Neuron (in vitro differentiated cells): ENCODE measurements at regions not wholly inside any gene's neighbourhood (a gene's known extent, or its start where the extent isn't known, plus 50 kb on each side); places are given as distances from the start of the nearest gene placed in this dataset.

Experiments
- H2AFZ ChIP-seq: one replicate; pipeline ENCODE4 v1.6.1; 2013; ENCODE audit warnings: low read depth, mild to moderate bottlenecking, inconsistent platforms, low read length, moderate library complexity
- H3K27me3 ChIP-seq: one replicate; pipeline ENCODE4 v1.6.1; 2013; ENCODE audit warnings: low read length; ENCODE audit not compliant: insufficient read depth
- H3K36me3 ChIP-seq: one replicate; pipeline ENCODE4 v1.6.1; 2013; ENCODE audit warnings: low read length; ENCODE audit not compliant: insufficient read depth
- H3K4me1 ChIP-seq: one replicate; pipeline ENCODE4 v1.6.1; 2013; ENCODE audit warnings: low read length; ENCODE audit not compliant: insufficient read depth
- H3K4me3 ChIP-seq: 2 replicates; pipeline ENCODE4 v1.5.1; 2013; ENCODE audit warnings: mild to moderate bottlenecking, low read length, moderate library complexity
- H3K9me3 ChIP-seq: one replicate; pipeline ENCODE4 v1.6.1; 2013; ENCODE audit warnings: low read length

DNA sequence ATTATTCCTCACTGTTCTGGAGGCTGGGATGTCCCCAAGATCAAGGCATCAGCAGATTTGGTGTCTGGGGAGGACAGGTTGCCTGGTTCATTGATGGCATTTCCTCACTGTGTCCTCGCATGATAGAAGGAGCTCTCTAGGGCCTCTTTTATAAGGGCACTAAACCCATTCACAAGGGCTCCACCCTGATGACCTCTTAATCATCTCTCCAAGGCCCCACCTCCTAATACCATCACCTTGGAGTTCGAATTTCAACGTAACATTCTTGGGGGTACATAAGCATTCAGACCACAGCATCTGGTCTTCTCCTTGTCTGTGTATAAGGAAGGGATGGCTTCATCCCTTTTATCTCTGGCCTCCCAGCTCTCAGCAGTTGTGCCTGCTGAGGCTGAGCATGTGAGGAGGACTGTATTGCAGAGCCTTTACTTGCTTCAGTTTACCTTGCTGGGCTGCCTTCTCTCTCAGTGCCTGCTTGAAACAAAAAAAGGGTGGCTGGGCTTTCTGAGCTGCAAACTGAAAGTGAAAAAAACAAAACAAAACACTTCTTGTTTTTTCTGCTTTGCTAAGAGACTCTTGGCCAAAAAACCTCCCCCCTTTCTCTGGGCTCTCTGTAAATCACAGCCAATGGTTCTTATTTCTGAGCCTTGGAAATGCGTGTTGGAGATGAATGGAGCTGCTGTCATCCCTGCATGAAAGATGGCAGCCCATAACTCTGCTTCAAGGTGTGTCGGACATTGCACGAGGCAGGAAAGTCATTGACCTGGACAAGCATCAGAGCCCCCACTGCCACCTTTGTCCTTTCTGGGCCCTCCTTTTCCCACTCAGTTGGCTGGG is 75.8 kb downstream of the RHOU start:
- Histone ChIP-seq H3K4me1 (peaks cover 12% of the 10 kb centered on the region), H3K9me3 (no peaks in the 10 kb centered on the region), H2AFZ (no peak overlapping the region), H3K4me3 (no peak overlapping the region), H3K36me3 (no peaks in the 10 kb centered on the region), H3K27me3 (no peaks in the 10 kb centered on the region)

DNA sequence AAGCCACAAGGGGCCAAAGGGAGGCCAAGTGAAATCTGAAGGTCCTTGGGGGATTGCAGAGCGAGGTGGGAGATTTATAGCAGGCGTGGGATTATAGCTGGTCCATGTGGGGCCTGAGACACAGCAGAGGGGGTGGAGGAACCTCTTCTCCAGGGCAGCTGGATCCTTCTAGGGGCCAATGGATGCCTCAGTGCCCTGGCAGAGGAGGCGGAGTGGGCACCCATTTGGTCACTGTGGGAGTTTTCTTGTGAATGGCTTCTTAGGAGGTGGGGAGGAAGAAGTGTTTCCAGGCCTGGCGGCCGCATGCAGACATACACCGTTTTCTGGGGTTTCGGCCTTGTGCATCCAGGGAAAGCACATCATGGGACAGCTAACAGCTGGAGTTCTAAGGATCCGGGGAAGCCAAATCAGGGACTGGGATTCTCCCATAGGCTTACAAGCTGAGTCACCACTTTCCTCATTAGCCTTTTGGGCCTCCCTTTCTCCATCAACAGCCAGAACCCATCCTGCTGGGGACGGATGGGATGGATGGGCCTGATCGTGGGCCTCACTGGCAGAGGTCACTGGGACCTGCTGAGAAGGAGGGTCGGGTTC is 76.5 kb downstream of the RHOU start:
- Histone ChIP-seq H3K36me3 (no peaks in the 10 kb centered on the region), H3K27me3 (no peaks in the 10 kb centered on the region), H3K4me3 (no peak overlapping the region), H3K9me3 (no peaks in the 10 kb centered on the region), H2AFZ (no peak overlapping the region), H3K4me1 (peaks cover 12% of the 10 kb centered on the region)

GRCh38 chr1:228812961-228813360 is 77.7 kb downstream of the RHOU start:
- no peaks in the 10 kb centered on the region for H3K9me3 ChIP-seq
- H3K4me1 ChIP-seq: peaks cover 12% of the 10 kb centered on the region
- no peaks in the 10 kb centered on the region for H3K36me3 ChIP-seq
- no peak overlapping the region for H2AFZ ChIP-seq
- H3K4me3 ChIP-seq: no peak overlapping the region
- no peaks in the 10 kb centered on the region for H3K27me3 ChIP-seq

GRCh38 chr1:228814176-228814575 is 78.9 kb downstream of the RHOU start:
- peaks cover 12% of the 10 kb centered on the region for H3K4me1 ChIP-seq
- H3K4me3 ChIP-seq: no peak overlapping the region
- no peak overlapping the region for H2AFZ ChIP-seq
- H3K9me3 ChIP-seq: no peaks in the 10 kb centered on the region
- no peaks in the 10 kb centered on the region for H3K36me3 ChIP-seq
- no peaks in the 10 kb centered on the region for H3K27me3 ChIP-seq

GRCh38 chr1:228818296-228818695 is 83.0 kb downstream of the RHOU start:
- Histone ChIP-seq H3K27me3 (no peaks in the 10 kb centered on the region), H3K4me1 (no peaks in the 10 kb centered on the region), H3K36me3 (no peaks in the 10 kb centered on the region), H3K9me3 (no peaks in the 10 kb centered on the region), H2AFZ (no peak overlapping the region), H3K4me3 (no peak overlapping the region)

- H3K9me3 ChIP-seq: no peaks in the 10 kb centered on the region
- no peaks in the 10 kb centered on the region for H3K4me1 ChIP-seq
- no peaks in the 10 kb centered on the region for H3K36me3 ChIP-seq
- H3K27me3 ChIP-seq: no peaks in the 10 kb centered on the region
- H3K4me3 ChIP-seq: no peak overlapping the region
- H2AFZ ChIP-seq: no peak overlapping the region
Observed at GRCh38 chr1:228818928-228819630, 83.8 kb downstream of the RHOU start.

GRCh38 chr1:228821252-228821651 is 86.0 kb downstream of the RHOU start:
- no peak overlapping the region for H3K4me3 ChIP-seq

DNA sequence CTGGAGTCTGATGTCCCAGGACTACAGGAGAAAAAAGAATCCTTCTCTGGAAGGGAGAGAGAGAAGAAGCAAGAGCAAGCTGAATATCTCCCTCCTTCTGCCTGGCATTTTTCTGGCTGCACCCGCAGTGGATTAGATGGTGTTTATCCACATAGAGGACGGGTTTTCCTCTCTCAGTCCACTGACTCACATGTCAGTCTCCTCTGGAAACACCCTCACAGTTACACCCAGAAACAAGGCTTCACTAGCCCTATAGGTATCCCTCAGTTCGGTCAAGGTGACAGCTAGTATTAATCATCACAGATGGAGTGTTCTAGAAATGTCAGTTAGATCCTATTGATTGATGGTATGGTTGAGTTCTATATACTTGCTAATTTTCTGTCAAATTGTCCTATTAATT is 87.9 kb downstream of the RHOU start:
- H3K4me3 ChIP-seq: no peak overlapping the region

More at GRCh38 chr1:228821252-228821651, 86.0 kb downstream of the RHOU start:
- Histone ChIP-seq H3K4me1 (no peaks in the 10 kb centered on the region), H3K27me3 (no peaks in the 10 kb centered on the region), H3K9me3 (no peaks in the 10 kb centered on the region), H3K36me3 (no peaks in the 10 kb centered on the region), H2AFZ (no peak overlapping the region)

DNA sequence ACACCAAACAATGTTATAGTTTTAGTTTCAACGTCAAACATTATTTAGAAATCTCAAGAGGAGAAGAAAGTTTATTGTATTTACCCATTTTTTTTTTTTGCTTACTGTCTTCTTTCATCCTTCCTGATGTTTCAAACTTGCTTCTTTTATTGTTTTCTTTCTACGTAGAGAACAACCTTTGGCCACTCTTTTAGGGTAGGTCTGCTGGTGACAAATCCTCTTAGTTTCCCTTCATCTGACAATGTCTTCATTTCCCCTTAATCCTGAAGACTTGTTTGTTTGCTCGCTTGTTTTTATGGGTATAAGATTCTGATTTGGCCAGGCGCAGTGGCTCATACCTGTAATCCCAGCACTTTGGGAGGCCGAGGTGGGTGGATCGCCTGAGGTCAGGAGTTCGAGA is 89.1 kb downstream of the RHOU start:
- H3K9me3 ChIP-seq: no peaks in the 10 kb centered on the region
- no peak overlapping the region for H3K4me3 ChIP-seq
- H3K27me3 ChIP-seq: no peaks in the 10 kb centered on the region
- H3K4me1 ChIP-seq: no peaks in the 10 kb centered on the region
- no peak overlapping the region for H2AFZ ChIP-seq
- H3K36me3 ChIP-seq: no peaks in the 10 kb centered on the region

More for the DNA sequence above, 87.9 kb downstream of the RHOU start:
- H3K4me1 ChIP-seq: no peaks in the 10 kb centered on the region
- H2AFZ ChIP-seq: no peak overlapping the region
- no peaks in the 10 kb centered on the region for H3K27me3 ChIP-seq
- no peaks in the 10 kb centered on the region for H3K36me3 ChIP-seq
- no peaks in the 10 kb centered on the region for H3K9me3 ChIP-seq

DNA sequence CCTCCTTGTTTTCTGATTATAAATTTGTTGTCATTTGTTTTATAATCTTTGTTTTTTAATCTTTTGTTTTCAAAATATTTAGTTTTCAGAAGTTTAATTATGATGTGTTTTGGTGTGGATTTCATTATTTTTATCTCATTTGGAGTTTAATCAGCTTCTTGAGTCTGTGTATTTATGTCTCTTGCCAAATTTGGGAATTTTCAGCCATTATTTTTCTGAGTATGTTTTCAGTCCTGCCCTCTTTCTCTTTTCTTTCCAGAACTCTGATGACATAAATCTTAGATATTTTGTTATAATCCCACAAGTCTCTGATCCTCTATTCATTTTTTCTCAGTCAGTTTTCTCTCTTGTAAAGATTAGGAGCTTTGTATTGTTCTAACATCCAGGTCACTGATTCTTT is 89.8 kb downstream of the RHOU start:
- H3K9me3 ChIP-seq: no peaks in the 10 kb centered on the region
- H3K4me1 ChIP-seq: no peaks in the 10 kb centered on the region
- H2AFZ ChIP-seq: no peak overlapping the region
- no peak overlapping the region for H3K4me3 ChIP-seq
- no peaks in the 10 kb centered on the region for H3K36me3 ChIP-seq
- H3K27me3 ChIP-seq: no peaks in the 10 kb centered on the region

- H3K27me3 ChIP-seq: no peaks in the 10 kb centered on the region
- H3K4me1 ChIP-seq: no peaks in the 10 kb centered on the region
- H2AFZ ChIP-seq: no peak overlapping the region
- no peak overlapping the region for H3K4me3 ChIP-seq
- H3K9me3 ChIP-seq: no peaks in the 10 kb centered on the region
- no peaks in the 10 kb centered on the region for H3K36me3 ChIP-seq
Observed at GRCh38 chr1:228825840-228826484, 90.7 kb downstream of the RHOU start.

GRCh38 chr1:228827019-228827418 is 91.7 kb downstream of the RHOU start:
- no peak overlapping the region for H3K4me3 ChIP-seq
- no peak overlapping the region for H2AFZ ChIP-seq
- H3K9me3 ChIP-seq: no peaks in the 10 kb centered on the region
- H3K36me3 ChIP-seq: no peaks in the 10 kb centered on the region
- no peaks in the 10 kb centered on the region for H3K4me1 ChIP-seq
- no peaks in the 10 kb centered on the region for H3K27me3 ChIP-seq

DNA sequence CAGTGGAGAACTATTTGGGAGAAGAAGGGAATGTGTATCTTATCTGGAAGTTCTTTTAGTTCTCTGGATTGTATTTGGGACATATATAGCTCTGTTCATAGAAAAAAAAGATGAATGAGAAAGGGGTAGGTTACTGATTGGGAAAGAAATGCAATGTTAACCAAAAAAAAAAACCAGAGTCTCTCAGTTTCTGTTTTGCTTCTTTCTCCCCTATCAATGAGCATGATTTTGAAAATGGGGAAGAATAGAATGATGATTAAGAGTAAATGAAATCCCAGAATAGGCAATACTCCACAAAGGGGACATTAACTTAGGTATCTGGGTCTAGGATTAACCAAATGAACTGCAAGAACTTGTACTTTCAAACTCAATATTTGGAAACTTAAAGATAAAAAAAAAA is 92.9 kb downstream of the RHOU start:
- H3K9me3 ChIP-seq: no peaks in the 10 kb centered on the region
- H3K36me3 ChIP-seq: no peaks in the 10 kb centered on the region
- H3K4me3 ChIP-seq: no peak overlapping the region
- H3K4me1 ChIP-seq: no peaks in the 10 kb centered on the region
- no peak overlapping the region for H2AFZ ChIP-seq
- no peaks in the 10 kb centered on the region for H3K27me3 ChIP-seq
